Lung (tissue), 11 donors: ENCODE measurements at regions not wholly inside any gene's neighbourhood (a gene's known extent, or its start where the extent isn't known, plus 50 kb on each side); places are given as distances from the start of the nearest gene placed in this dataset.

ENCODE experiments used
- ATAC-seq: fragments of 200-7000 bp; cut with Tn5 transposase; one replicate; pipeline ENCODE4 v1.9.1; 2020; ENCODE audit warnings: moderate number of reproducible peaks; ENCODE audit not compliant: insufficient read depth, low FRiP score
- DNase-seq, 3 donors: peaks; one replicate each; pipeline ENCODE4 v3.0.0-alpha.2; 2013 to 2017
- H3K27ac ChIP-seq, 2 donors: one replicate each; pipeline ENCODE4 v1.5.1; 2013; ENCODE audit warnings: mild to moderate bottlenecking in 2 of 2, moderate library complexity in 2 of 2, control low read depth in 1 of 2, inconsistent platforms in 1 of 2, low read depth in 1 of 2, low read length in 1 of 2
- H3K27me3 ChIP-seq, 3 donors: one replicate each; pipeline ENCODE4 v1.5.1; 2013; ENCODE audit warnings: low read length in 2 of 3; ENCODE audit not compliant: control insufficient read depth in 3 of 3, insufficient read depth in 3 of 3
- H3K36me3 ChIP-seq, 4 donors: one replicate each; pipeline ENCODE4 v1.5.1; 2013; ENCODE audit warnings: low read length in 4 of 4, mild to moderate bottlenecking in 1 of 4, moderate library complexity in 1 of 4; ENCODE audit not compliant: control insufficient read depth in 4 of 4, insufficient read depth in 4 of 4
- H3K4me1 ChIP-seq, 5 donors: one replicate each; pipeline ENCODE4 v1.5.1; 2013; ENCODE audit warnings: low read length in 5 of 5, mild to moderate bottlenecking in 2 of 5, moderate library complexity in 1 of 5; ENCODE audit not compliant: control insufficient read depth in 5 of 5, insufficient read depth in 5 of 5
- H3K4me3 ChIP-seq: one replicate; pipeline ENCODE4 v1.5.1; 2013; ENCODE audit warnings: mild to moderate bottlenecking, control low read depth, moderate library complexity
- H3K9ac ChIP-seq, 2 donors: one replicate each; pipeline ENCODE4 v1.5.1; 2013; ENCODE audit warnings: low read length in 2 of 2, control low read depth in 1 of 2; ENCODE audit not compliant: insufficient read depth in 1 of 2
- H3K9me3 ChIP-seq, 4 donors: one replicate each; pipeline ENCODE4 v1.5.1; 2013; ENCODE audit warnings: low read length in 3 of 4, mild to moderate bottlenecking in 1 of 4, moderate library complexity in 1 of 4; ENCODE audit not compliant: control insufficient read depth in 4 of 4, insufficient read depth in 3 of 4
- WGBS, 2 donors: extraction: QIAGEN DNeasy Blood & Tissue Kit; methylation state at CpG; one replicate each; pipeline ENCODE4 v1.1.7; 2013; 5-methylcytosine and 5-hydroxymethylcytosine counted together
- TF ChIP-seq, protein P1 (sequence below): IDR thresholded peaks from 2 replicates; pipeline ENCODE4 v1.5.1; 2012; ENCODE audit warnings: mild to moderate bottlenecking; ENCODE audit errors: control extremely low read depth, extremely low read depth
- donor health status: control.
- donor health status: control.
- donor health status: Bipolar disorder and iron deficiency.
- donor health status: healthy.
- donor health status: DM: yes; HTN: yes; CAD: no.

DNA sequence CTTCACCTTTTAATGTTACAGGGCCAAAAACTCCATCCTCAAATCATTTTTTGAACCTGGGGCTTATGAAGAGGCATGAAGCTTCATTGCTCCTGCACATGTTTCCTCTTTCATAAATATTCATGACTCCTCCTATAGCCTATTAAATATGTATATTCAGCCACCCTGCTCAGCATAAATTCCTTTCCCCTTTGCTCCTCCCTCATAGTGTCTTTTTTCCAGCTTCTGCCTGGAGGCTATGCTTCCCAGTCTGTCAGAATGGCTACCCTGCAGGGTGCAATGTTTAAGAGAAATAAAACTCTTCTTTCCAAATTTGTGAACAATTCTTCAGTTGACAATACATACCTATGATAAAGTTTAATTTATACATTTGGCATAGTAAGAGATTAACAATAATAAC is 1082.9 kb upstream of the CDH18 start:
- Histone ChIP-seq H3K4me3 (no peak overlapping the region), H3K9ac (no peak overlapping the region), H3K4me1 (no peaks in the 10 kb centered on the region), H3K9me3 (no peaks in the 10 kb centered on the region), H3K36me3 (no peaks in the 10 kb centered on the region), H3K27ac (no peak overlapping the region), H3K27me3 (no peaks in the 10 kb centered on the region)
- no peak for ATAC-seq
- TF ChIP-seq, protein P1, sequence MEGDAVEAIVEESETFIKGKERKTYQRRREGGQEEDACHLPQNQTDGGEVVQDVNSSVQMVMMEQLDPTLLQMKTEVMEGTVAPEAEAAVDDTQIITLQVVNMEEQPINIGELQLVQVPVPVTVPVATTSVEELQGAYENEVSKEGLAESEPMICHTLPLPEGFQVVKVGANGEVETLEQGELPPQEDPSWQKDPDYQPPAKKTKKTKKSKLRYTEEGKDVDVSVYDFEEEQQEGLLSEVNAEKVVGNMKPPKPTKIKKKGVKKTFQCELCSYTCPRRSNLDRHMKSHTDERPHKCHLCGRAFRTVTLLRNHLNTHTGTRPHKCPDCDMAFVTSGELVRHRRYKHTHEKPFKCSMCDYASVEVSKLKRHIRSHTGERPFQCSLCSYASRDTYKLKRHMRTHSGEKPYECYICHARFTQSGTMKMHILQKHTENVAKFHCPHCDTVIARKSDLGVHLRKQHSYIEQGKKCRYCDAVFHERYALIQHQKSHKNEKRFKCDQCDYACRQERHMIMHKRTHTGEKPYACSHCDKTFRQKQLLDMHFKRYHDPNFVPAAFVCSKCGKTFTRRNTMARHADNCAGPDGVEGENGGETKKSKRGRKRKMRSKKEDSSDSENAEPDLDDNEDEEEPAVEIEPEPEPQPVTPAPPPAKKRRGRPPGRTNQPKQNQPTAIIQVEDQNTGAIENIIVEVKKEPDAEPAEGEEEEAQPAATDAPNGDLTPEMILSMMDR = no peak
- no peak for DNase-seq

DNA sequence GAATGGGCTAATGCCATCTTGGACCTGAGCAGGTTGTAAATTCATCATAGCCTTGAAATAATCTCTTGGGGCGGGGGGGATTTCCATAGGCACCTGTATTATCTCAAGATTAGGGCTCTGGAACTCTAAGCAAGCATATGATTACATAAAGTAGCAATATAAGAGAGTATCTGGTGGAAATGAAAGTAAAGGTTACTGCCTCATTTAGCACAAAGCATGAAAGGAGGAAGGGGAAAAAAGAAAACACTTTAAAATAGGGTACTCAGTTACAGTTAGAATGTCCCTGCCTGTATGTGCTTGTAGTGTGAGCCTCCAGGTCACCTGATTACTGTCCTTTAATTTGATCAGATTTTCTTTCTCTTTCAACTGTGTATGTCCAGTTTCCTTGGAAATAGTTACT is 1079.7 kb upstream of the CDH18 start:
- TF ChIP-seq, protein P1 = no peak
- no peak for ATAC-seq
- Histone ChIP-seq H3K27ac (no peak overlapping the region), H3K9ac (no peak overlapping the region), H3K4me3 (no peak overlapping the region), H3K36me3 (no peaks in the 10 kb centered on the region), H3K9me3 (peaks cover 0 to 11% (median under 1%) of the 10 kb centered on the region in 4 donors), H3K4me1 (no peaks in the 10 kb centered on the region), H3K27me3 (no peaks in the 10 kb centered on the region)
- no peak for DNase-seq
- WGBS, 2 donors = 49 to 64% methylated on average over 1 of the region's 1 CpG

DNA sequence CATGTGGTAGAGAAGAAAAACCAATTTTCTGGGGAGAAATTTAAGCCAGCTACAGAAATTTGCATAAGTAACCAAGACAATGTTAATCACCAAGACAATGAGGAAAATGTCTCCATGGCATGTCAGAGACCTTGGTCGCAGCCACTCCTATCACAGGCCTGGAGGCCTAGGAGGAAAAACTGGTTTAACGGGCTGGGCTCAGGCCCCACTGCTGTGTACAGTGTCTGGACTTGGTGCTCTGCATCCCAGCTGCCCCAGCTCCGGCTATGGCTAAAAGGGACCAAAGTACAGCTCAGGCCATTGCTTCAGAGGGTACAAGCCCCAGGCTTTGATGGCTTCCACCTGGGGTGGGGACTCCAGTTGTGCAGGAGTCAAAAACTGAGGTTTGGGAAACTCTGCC is 1075.1 kb upstream of the CDH18 start:
- peaks cover 0 to 11% (median under 1%) of the 10 kb centered on the region in 4 donors for H3K9me3 ChIP-seq
- TF ChIP-seq, protein P1 = no peak
- 89 to 93% methylated on average over 3 of the region's 3 CpGs for WGBS, 2 donors
- no peaks in the 10 kb centered on the region for H3K4me1 ChIP-seq
- DNase-seq (no peak), ATAC-seq (no peak)
- no peak overlapping the region for H3K4me3 ChIP-seq
- H3K9ac ChIP-seq = no peak overlapping the region
- no peaks in the 10 kb centered on the region for H3K36me3 ChIP-seq
- H3K27me3 ChIP-seq = no peaks in the 10 kb centered on the region
- no peak overlapping the region for H3K27ac ChIP-seq

DNA sequence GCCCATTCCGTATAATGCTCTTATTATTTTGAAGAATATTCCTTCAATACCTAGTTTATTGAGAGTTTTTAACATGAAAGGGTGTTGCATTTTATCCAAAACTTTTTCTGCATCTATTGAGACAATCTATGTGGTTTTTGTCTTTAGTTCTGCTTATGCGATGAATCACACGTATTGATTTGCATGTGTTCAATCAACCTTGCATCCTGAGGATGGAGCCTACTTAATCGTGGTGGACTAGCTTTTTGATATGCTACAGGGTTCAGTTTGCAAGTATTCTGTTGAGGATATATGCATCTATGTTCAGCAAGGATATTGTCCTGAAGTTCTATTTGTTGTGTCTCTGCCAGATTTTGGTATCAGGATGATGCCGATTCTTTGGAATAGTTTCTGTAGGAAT is 1070.3 kb upstream of the CDH18 start:
- ATAC-seq (no peak), DNase-seq (no peak)
- Histone ChIP-seq H3K36me3 (no peaks in the 10 kb centered on the region), H3K9me3 (peaks cover 0 to 3% (median 0%) of the 10 kb centered on the region in 4 donors), H3K4me1 (no peaks in the 10 kb centered on the region), H3K9ac (no peak overlapping the region), H3K27me3 (no peaks in the 10 kb centered on the region), H3K4me3 (no peak overlapping the region), H3K27ac (no peak overlapping the region)
- TF ChIP-seq, protein P1 = no peak
- WGBS, 2 donors = 89 to 91% methylated on average over 5 of the region's 5 CpGs
